Activated B cell treated with CpG ODN at 0.5 μM for 24 hours (primary cell): ENCODE measurements at regions not wholly inside any gene's neighbourhood (a gene's known extent, or its start where the extent isn't known, plus 50 kb on each side); places are given as distances from the start of the nearest gene placed in this dataset.

Experiments
- ATAC-seq: fragments of 200-7000 bp; cut with Tn5 transposase; one replicate; pipeline ENCODE4 v1.10.0; 2021; ENCODE audit warnings: low read depth, mild to moderate bottlenecking, moderate library complexity
- CTCF ChIA-PET: fragments of 350-600 bp; sonication (Branson Sonifier 250); formaldehyde crosslinking; loops from one replicate; lab custom pipeline; 2021; ENCODE audit warnings: antibody characterized with exemption; lab: Charles Lee
- POLR2A ChIA-PET: fragments of 350-600 bp; sonication (Branson Sonifier 250); formaldehyde crosslinking; loops from one replicate; lab custom pipeline; 2021; ENCODE audit warnings: antibody characterized with exemption; lab: Charles Lee
- DNase-seq: peaks from one replicate; pipeline ENCODE4 v3.0.0; 2022
- H3K27ac Mint-ChIP-seq: one replicate; pipeline ENCODE4 v1.8.0; 2020; ENCODE audit warnings: mixed read lengths
- H3K27me3 Mint-ChIP-seq: one replicate; pipeline ENCODE4 v1.8.0; 2021; ENCODE audit warnings: mixed read lengths
- H3K36me3 Mint-ChIP-seq: one replicate; pipeline ENCODE4 v1.8.0; 2021; ENCODE audit warnings: low read depth, mixed read lengths
- H3K4me1 Mint-ChIP-seq: one replicate; pipeline ENCODE4 v1.8.0; 2021; ENCODE audit warnings: mixed read lengths
- H3K4me3 Mint-ChIP-seq: one replicate; pipeline ENCODE4 v1.8.0; 2020; ENCODE audit warnings: mild to moderate bottlenecking, mixed read lengths
- H3K9me3 Mint-ChIP-seq: one replicate; pipeline ENCODE4 v1.8.0; 2020; ENCODE audit warnings: mixed read lengths
- CTCF ChIP-seq: fragments of 200-600 bp; IDR thresholded peaks from one replicate; pipeline ENCODE4 v1.8.0; 2022; ENCODE audit warnings: antibody characterized with exemption, mild to moderate bottlenecking
- intact Hi-C: fragments of 100-400 bp; cut with micrococcal nuclease; formaldehyde crosslinking; loops from one replicate; pipeline ENCODE4 v1.15.1; 2024

GRCh38 chr6:103456652-103457051 is 1403.1 kb downstream of the HACE1 start:
- ChIA-PET CTCF (no interaction called here), POLR2A (no interaction called here)
- intact Hi-C loops = no loop called here
- H3K27ac Mint-ChIP-seq = no peak overlapping the region
- H3K36me3 Mint-ChIP-seq = no peaks in the 10 kb centered on the region
- no peak for DNase-seq
- H3K4me3 Mint-ChIP-seq = no peak overlapping the region
- no peak for ATAC-seq
- peaks cover 3% of the 10 kb centered on the region for H3K9me3 Mint-ChIP-seq
- TF ChIP-seq CTCF = no peak
- no peaks in the 10 kb centered on the region for H3K4me1 Mint-ChIP-seq
- H3K27me3 Mint-ChIP-seq = no peaks in the 10 kb centered on the region

- DNase-seq (no peak), ATAC-seq (no peak)
- H3K4me3 Mint-ChIP-seq = no peak overlapping the region
- H3K4me1 Mint-ChIP-seq = no peaks in the 10 kb centered on the region
- H3K27me3 Mint-ChIP-seq = no peaks in the 10 kb centered on the region
- TF ChIP-seq CTCF = no peak
- H3K9me3 Mint-ChIP-seq = peaks cover 3% of the 10 kb centered on the region
- ChIA-PET CTCF (no interaction called here), POLR2A (no interaction called here)
- no peak overlapping the region for H3K27ac Mint-ChIP-seq
- no peaks in the 10 kb centered on the region for H3K36me3 Mint-ChIP-seq
- intact Hi-C loops = no loop called here
Measured at GRCh38 chr6:103455275-103455674, 1404.4 kb downstream of the HACE1 start.

GRCh38 chr6:103409475-103409874 is 1450.2 kb downstream of the HACE1 start:
- DNase-seq = no peak
- Mint-ChIP-seq H3K27me3 (no peaks in the 10 kb centered on the region), H3K9me3 (no peaks in the 10 kb centered on the region), H3K36me3 (no peaks in the 10 kb centered on the region), H3K4me3 (no peak overlapping the region), H3K4me1 (no peaks in the 10 kb centered on the region), H3K27ac (no peak overlapping the region)
- no peak for TF ChIP-seq CTCF
- ChIA-PET CTCF (no interaction called here), POLR2A (no interaction called here)
- ATAC-seq = no peak
- intact Hi-C loops = no loop called here

GRCh38 chr6:103405321-103405720 is 1454.4 kb downstream of the HACE1 start:
- Mint-ChIP-seq H3K27me3 (no peaks in the 10 kb centered on the region), H3K36me3 (no peaks in the 10 kb centered on the region), H3K4me3 (no peak overlapping the region), H3K27ac (no peak overlapping the region), H3K4me1 (no peaks in the 10 kb centered on the region), H3K9me3 (no peaks in the 10 kb centered on the region)
- POLR2A ChIA-PET = no interaction called here
- intact Hi-C loops = no loop called here
- CTCF ChIA-PET = no interaction called here
- no peak for ATAC-seq
- no peak for TF ChIP-seq CTCF
- no peak for DNase-seq

GRCh38 chr6:103404799-103405198 is 1454.9 kb downstream of the HACE1 start:
- Mint-ChIP-seq H3K27me3 (no peaks in the 10 kb centered on the region), H3K36me3 (no peaks in the 10 kb centered on the region), H3K9me3 (no peaks in the 10 kb centered on the region), H3K27ac (no peak overlapping the region), H3K4me1 (no peaks in the 10 kb centered on the region), H3K4me3 (no peak overlapping the region)
- intact Hi-C loops = no loop called here
- no peak for DNase-seq
- no peak for TF ChIP-seq CTCF
- ChIA-PET CTCF (no interaction called here), POLR2A (no interaction called here)
- ATAC-seq = no peak
